ENCODE measurements at regions not wholly inside any gene's neighbourhood (a gene's known extent, or its start where the extent isn't known, plus 50 kb on each side); places are given as distances from the start of the nearest gene placed in this dataset.

- no peaks in the 10 kb centered on the region for H3K9me3 ChIP-seq
- no peak for DNase-seq
- H3K36me3 ChIP-seq, result no peaks in the 10 kb centered on the region
- no peak overlapping the region for H3K4me3 ChIP-seq
- no peaks in the 10 kb centered on the region for H3K27me3 ChIP-seq
Observed at GRCh38 chr2:104572834-104573233, 281.1 kb upstream of the POU3F3 start.

GRCh38 chr2:104574367-104574766 lies 279.5 kb upstream of the POU3F3 start:
- H3K4me3 ChIP-seq, result no peak overlapping the region
- no peaks in the 10 kb centered on the region for H3K9me3 ChIP-seq
- H3K36me3 ChIP-seq, result no peaks in the 10 kb centered on the region
- no peaks in the 10 kb centered on the region for H3K27me3 ChIP-seq
- DNase-seq, result no peak

DNA sequence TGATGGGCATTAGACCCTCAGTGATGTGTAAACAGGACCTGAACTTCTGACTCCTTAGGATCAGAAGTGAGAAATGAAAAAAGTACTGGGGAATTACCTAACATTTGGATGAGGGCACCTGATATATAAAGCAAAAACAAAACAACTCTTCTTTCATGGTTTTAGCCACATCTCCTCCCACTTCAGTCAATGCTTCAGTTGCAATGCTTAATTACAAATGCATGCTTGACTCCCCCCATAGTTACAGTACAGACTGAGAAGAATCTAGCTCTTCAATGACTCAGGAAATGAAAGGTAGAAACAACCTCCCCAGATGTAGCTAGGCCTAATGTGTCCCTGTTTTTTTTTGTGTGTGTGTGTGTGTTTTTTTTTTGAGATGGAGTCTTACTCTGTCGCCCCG lies 276.8 kb upstream of the POU3F3 start:
- H3K36me3 ChIP-seq, result no peaks in the 10 kb centered on the region
- H3K27me3 ChIP-seq, result no peaks in the 10 kb centered on the region
- no peaks in the 10 kb centered on the region for H3K9me3 ChIP-seq
- DNase-seq, result no peak
- no peak overlapping the region for H3K4me3 ChIP-seq

GRCh38 chr2:104582471-104582870 lies 271.4 kb upstream of the POU3F3 start:
- H3K27me3 ChIP-seq, result no peaks in the 10 kb centered on the region
- no peaks in the 10 kb centered on the region for H3K9me3 ChIP-seq
- H3K36me3 ChIP-seq, result no peaks in the 10 kb centered on the region
- no peak overlapping the region for H3K4me3 ChIP-seq
- DNase-seq, result no peak

- no peaks in the 10 kb centered on the region for H3K27me3 ChIP-seq
- DNase-seq, result no peak
- no peaks in the 10 kb centered on the region for H3K9me3 ChIP-seq
- no peak overlapping the region for H3K4me3 ChIP-seq
- no peaks in the 10 kb centered on the region for H3K36me3 ChIP-seq
Observed at GRCh38 chr2:104583811-104584210, 270.1 kb upstream of the POU3F3 start.

DNA sequence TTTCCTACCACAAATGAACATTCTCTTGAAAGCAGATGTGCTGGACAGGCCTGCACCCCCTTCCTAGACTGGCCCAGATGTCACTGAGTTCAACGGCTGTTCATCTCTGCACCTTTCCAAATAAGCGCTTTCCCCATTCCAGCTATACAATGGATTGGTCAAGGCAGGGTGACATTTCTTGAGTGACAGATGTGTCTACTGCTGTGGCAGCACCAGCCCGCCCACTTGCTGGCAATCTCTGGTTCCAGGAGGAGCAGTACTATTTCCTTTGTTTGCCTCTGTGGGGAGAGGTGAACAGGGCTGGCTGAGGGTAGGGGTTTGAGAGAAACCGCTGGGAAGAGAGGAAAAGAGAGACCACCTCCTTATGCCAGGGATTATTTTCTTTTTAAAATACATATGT lies 269.5 kb upstream of the POU3F3 start:
- Histone ChIP-seq H3K9me3 (no peaks in the 10 kb centered on the region), H3K4me3 (no peak overlapping the region), H3K36me3 (no peaks in the 10 kb centered on the region), H3K27me3 (no peaks in the 10 kb centered on the region)
- no peak for DNase-seq

DNA sequence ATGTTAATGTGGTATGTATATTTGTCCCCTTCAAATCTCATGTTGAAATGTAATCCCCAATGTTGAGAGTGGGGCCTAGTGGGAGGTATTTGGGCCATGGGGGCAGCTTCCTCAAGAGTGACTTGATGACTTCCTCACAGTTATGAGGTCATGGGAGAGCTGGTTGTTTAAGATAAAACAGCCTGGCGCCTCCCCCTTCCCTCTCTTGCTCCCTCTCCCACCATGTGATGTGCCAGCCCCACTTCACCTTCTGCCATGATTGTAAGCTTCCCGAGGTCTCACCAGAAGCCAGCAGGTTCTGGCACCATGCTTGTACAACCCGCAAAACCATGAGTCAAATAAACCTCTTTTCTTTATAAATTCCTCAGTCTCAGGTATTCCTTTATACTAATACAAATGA lies 258.3 kb upstream of the POU3F3 start:
- no peak for DNase-seq
- H3K4me3 ChIP-seq, result no peak overlapping the region
- no peaks in the 10 kb centered on the region for H3K36me3 ChIP-seq
- no peaks in the 10 kb centered on the region for H3K9me3 ChIP-seq
- no peaks in the 10 kb centered on the region for H3K27me3 ChIP-seq

GRCh38 chr2:104597942-104598341 lies 256.0 kb upstream of the POU3F3 start:
- no peak for DNase-seq
- no peaks in the 10 kb centered on the region for H3K36me3 ChIP-seq
- H3K4me3 ChIP-seq, result no peak overlapping the region
- no peaks in the 10 kb centered on the region for H3K9me3 ChIP-seq
- H3K27me3 ChIP-seq, result no peaks in the 10 kb centered on the region; the same call in 1 of the 2 replicates

- no peaks in the 10 kb centered on the region for H3K9me3 ChIP-seq
- no peaks in the 10 kb centered on the region; the same call in 1 of the 2 replicates for H3K27me3 ChIP-seq
- no peaks in the 10 kb centered on the region for H3K36me3 ChIP-seq
- H3K4me3 ChIP-seq, result no peak overlapping the region
- no peak for DNase-seq
Observed at GRCh38 chr2:104598636-104599035, 255.3 kb upstream of the POU3F3 start.

DNA sequence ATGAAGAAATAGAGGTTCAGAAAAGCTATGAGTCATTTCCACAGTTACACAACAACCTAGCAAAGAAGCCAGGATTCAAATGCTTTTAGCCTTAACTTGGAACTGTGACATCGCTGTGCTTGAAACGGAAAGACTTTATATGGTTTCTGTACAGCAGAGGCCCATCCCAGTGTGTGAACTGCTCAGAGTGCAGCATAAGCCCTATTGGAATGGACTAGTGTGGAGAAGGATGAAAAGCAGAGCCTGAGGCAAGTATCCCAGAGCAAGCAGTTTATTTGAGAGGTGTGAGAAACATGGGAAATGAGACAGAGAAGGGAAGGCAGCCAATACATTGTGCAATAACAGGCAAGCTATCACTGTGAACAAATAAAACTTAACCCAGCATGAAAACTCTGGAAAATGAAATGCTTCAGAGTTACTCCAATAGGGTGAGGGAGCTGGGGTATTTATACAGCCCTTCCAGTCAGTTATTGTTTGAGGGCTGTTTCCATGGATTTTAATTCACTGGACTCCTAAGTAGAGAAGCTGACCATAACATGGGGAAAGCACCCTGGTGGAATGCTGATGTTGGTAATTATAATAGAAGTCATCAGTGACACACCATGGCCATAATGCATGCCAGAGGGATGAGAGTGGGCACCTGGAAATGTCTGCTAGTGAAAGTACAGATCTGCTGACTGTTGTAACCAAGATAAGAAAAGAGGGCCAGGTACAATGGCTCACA lies 254.0 kb upstream of the POU3F3 start:
- Histone ChIP-seq H3K36me3 (no peaks in the 10 kb centered on the region), H3K4me3 (no peak overlapping the region), H3K9me3 (no peaks in the 10 kb centered on the region), H3K27me3 (no peaks in the 10 kb centered on the region; the same call in 1 of the 2 replicates)
- DNase-seq, result peak; percentile 34

GRCh38 chr2:104606056-104606455 lies 247.9 kb upstream of the POU3F3 start:
- H3K9me3 ChIP-seq, result no peaks in the 10 kb centered on the region
- H3K36me3 ChIP-seq, result no peaks in the 10 kb centered on the region
- no peak for DNase-seq
- H3K27me3 ChIP-seq, result peaks cover 3% of the 10 kb centered on the region; the same call in 1 of the 2 replicates
- no peak overlapping the region for H3K4me3 ChIP-seq

GRCh38 chr2:104616856-104617255 lies 237.1 kb upstream of the POU3F3 start:
- Histone ChIP-seq H3K4me3 (no peak overlapping the region), H3K27me3 (no peaks in the 10 kb centered on the region), H3K9me3 (no peaks in the 10 kb centered on the region), H3K36me3 (no peaks in the 10 kb centered on the region)
- DNase-seq, result no peak

GRCh38 chr2:104620801-104621200 lies 233.1 kb upstream of the POU3F3 start:
- no peak overlapping the region for H3K4me3 ChIP-seq
- H3K9me3 ChIP-seq, result no peaks in the 10 kb centered on the region
- no peaks in the 10 kb centered on the region for H3K27me3 ChIP-seq
- no peak for DNase-seq
- H3K36me3 ChIP-seq, result no peaks in the 10 kb centered on the region

DNA sequence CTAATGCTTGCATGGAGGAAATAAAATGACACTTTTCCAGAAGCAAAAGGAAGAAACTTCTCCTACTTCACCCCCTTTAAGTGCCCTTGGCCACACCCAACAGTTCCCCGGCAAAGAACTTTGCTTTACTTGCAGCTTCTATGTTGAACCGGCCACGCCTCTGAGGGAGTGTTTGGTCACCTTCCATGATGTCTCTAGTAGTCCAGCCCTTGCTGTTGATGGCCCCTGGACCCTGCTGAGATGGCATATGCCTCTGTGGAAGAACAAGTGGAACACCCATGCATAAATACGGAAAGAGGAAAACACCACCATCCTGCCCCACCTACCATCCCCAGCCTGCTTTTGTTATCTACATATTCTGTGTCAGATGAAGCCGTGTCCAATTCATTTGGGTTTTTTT lies 218.3 kb upstream of the POU3F3 start:
- no peak for DNase-seq
- Histone ChIP-seq H3K4me3 (no peak overlapping the region), H3K9me3 (no peaks in the 10 kb centered on the region), H3K27me3 (no peaks in the 10 kb centered on the region), H3K36me3 (no peaks in the 10 kb centered on the region)

GRCh38 chr2:104638190-104638858 lies 215.6 kb upstream of the POU3F3 start:
- Histone ChIP-seq H3K4me3 (no peak overlapping the region), H3K9me3 (no peaks in the 10 kb centered on the region), H3K36me3 (no peaks in the 10 kb centered on the region), H3K27me3 (no peaks in the 10 kb centered on the region)
- no peak for DNase-seq

DNA sequence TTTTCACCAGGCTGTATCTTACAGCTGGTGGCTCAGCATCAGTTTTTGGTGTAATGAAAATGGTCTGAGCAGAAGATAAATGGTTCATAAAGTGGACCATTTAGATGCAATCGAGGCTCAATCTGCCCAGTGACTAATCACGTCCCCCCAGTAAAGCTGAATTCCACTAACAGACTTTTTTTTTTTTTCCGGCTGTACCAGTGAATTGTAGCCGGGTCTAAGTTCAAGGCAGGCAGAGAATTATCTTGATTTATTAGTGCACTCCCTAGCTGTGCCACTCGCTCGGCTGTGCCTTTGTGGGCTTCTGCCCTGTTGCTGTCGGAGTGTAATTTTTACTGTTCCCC lies 215.1 kb upstream of the POU3F3 start:
- Histone ChIP-seq H3K27me3 (no peaks in the 10 kb centered on the region), H3K4me3 (no peak overlapping the region), H3K36me3 (no peaks in the 10 kb centered on the region), H3K9me3 (no peaks in the 10 kb centered on the region)
- no peak for DNase-seq

GRCh38 chr2:104641786-104642185 lies 212.1 kb upstream of the POU3F3 start:
- Histone ChIP-seq H3K27me3 (no peaks in the 10 kb centered on the region), H3K36me3 (no peaks in the 10 kb centered on the region), H3K4me3 (no peak overlapping the region), H3K9me3 (no peaks in the 10 kb centered on the region)
- no peak for DNase-seq

GRCh38 chr2:104648376-104648775 lies 205.5 kb upstream of the POU3F3 start:
- Histone ChIP-seq H3K27me3 (no peaks in the 10 kb centered on the region), H3K36me3 (no peaks in the 10 kb centered on the region), H3K4me3 (no peak overlapping the region), H3K9me3 (no peaks in the 10 kb centered on the region)
- DNase-seq, result no peak

Measured in MG63 (cell line).